HPDE6-E6E7 (cell line): ENCODE measurements at regions not wholly inside any gene's neighbourhood (a gene's known extent, or its start where the extent isn't known, plus 50 kb on each side); places are given as distances from the start of the nearest gene placed in this dataset.

Source experiments
- DNase-seq: peaks from one replicate; pipeline ENCODE4 v3.0.0; 2011; ENCODE audit warnings: missing footprints; ENCODE audit errors: extremely low spot score

DNA sequence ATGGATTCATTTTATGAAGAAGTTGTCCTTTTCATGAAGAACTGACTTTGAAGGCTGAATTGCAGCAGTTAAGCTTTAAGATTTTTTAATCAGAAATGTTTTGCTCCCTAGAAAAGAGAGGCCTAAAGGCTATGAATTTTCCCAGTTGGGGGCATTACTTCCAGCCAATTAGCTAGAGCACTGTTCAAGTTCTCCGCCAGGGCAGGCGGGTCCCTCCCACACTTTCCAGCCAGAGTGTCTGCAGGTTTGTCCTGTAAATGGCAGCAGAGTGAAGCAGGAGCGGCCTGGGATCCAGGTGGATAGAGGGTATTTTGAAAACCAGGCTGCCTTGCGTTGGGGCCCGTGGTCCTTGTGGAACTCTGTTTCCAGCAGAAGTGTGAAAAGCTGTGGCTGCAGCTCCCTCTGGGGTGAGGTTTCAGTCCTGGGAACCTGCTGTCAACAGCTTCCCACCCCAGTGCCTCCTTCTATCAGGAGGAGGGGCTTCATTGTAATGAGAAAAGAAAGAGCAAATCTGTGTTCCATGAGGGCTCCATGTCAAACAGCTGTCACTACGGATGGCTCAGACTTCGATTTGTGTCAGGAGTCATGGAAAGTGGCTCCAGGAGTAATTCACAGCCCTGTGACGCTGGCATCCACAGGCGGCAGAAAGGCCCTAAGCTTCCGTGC is 210.7 kb upstream of the TMEM132C start:
- no peak for DNase-seq

DNA sequence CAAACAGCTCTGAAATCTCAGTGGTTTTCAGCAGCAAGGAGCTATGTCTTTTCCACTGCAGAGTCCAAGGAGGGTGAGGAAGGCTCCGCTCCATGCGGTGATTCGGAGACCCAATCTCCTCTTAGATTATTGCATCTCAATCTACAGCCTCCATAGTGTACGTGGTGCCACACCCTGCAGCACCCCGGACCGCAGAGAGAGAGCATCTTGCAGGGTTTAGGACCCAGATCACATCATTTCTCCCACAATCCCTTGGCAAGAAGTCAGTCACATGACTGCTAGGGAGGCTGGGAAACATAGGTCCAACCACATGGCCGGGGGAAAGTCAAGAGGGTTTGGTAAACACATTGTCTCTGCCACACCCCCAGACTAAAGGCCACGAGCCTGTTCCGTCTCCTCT is 209.4 kb upstream of the TMEM132C start:
- DNase-seq: no peak

DNA sequence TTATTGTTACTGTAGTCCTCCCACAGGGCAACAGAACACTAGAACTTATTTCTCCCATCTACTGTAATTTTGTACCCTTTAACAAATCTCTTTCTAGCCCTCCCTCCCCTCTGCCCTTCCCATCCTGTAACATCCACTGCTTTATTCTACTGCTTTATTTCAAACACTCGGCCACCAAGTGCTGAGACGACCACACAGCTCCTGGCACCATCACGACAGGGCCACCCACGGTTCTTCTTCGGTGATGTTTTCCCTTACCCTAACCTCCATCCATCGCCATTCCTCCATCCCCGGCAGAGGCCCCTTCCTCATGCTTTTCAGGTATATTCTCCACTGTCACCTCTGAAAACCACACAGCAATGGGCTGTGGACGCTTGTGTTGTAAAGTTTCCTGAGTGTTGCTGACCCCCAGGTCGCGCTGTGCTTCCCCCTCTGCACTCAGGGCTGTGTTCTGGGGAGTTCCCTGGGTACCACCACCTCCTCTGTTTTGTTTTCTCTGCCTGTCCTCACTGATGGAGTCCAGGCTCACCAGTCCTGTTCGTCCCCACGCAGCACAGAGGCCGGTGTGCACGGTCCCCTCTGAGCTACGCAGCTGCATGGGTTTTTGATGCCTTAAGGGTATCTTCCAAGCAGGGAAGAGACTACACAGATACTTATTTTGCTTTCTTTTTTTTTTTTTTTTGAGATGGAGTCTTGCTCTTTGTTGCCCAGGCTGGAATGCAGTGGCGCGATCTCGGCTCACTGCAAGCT is 207.2 kb upstream of the TMEM132C start:
- no peak for DNase-seq

- no peak for DNase-seq
Observed at GRCh38 chr12:128068211-128068610, 198.8 kb upstream of the TMEM132C start.

GRCh38 chr12:128069359-128069997 is 197.5 kb upstream of the TMEM132C start:
- DNase-seq: no peak

- no peak for DNase-seq
Observed at GRCh38 chr12:128073937-128074336, 193.0 kb upstream of the TMEM132C start.

- no peak for DNase-seq
Observed at GRCh38 chr12:128075332-128075731, 191.6 kb upstream of the TMEM132C start.

DNA sequence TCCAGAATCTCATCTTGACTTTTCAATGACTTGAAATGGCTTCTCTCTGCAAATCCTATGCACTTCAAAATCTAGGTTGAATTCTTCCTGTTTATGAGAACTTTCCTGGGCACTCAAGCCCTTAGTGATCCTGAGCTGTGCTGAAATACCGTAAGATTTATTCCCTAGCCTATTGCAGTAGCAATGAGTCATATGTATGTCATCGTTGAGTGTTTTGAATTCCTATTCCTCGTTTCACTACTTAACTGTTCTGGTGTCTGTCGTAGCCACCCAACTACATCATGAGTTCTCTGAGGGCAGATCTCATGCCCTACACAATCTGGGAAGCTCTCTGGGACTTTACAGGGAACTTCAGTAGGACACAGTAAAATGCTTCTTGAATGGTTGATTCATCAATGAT is 190.8 kb upstream of the TMEM132C start:
- no peak for DNase-seq

GRCh38 chr12:128077211-128077916 is 189.6 kb upstream of the TMEM132C start:
- no peak for DNase-seq

DNA sequence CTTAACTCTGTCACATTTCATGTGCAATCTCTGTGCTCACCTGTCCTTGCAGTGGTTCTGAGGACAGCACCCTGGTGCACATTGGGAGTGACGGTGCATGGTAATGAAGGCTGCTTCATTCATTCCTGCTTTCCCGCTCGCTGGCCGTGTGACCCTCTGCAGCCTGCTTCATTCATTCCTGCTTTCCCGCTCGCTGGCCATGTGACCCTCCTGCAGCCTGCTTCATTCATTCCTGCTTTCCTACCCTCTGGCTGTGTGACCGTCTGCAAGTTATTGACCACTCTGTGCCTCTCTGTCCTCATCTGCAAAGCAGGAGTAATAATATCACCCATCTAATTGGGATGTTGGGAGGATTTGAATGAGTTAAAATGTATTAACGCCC is 189.1 kb upstream of the TMEM132C start:
- no peak for DNase-seq

DNA sequence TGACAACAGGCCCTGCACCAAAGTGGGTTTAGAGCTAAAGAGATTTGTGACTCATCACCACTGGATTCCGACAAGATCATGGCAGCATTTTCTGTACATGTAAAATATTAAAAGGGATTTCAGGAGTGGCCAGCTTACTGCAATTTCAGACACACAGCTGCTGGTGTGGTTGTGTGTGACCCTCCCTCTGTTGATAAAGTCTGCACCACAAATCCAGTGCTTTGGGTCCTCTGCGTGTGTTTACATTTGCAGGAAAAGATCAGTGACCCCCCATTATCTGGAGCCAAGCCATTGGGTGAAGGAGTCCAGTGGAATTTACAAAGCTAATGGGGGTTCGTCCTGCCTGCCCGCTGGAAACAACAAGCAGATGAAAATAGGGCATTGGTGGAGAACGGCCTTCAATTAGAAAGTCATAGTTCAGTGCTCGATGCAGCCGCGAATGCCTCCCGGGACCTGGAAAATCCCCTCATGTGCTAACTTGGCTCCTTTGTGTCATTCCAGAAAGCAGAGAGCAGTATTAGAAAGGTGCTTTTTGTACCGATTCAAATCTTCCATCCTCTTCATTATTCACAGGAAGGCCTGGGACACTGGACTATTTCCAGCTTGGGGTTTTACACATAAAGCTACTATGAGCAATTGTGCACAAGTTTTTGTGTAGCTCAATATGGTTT is 188.5 kb upstream of the TMEM132C start:
- no peak for DNase-seq

- DNase-seq: no peak
Observed at GRCh38 chr12:128079446-128079845, 187.5 kb upstream of the TMEM132C start.

DNA sequence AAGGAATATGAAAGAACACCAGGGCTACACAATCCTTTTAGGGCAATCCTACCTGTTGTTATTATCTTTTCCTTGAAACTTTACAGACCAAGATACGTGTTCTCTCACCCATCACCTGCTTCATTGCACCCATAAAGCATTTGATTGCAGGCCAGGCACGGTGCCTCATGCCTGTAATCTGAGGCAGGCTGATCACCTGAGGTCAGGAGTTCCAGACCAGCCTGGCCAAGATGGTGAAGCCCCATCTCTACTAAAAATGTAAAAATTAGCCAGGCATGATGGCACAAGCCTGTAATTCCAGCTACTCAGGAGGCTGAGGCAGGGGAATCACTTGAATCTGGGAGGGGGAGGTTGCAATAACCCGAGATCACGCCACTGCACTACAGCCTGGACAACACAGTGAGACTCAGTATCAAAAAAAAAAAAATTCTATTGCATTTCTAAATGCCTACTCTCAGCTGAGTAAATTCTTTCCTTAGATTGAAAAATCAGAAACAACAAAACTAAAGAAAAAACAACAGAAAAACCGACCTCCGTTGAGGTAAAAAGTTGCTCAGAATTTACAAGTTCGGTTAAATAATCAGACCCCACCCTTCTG is 183.7 kb upstream of the TMEM132C start:
- no peak for DNase-seq

DNA sequence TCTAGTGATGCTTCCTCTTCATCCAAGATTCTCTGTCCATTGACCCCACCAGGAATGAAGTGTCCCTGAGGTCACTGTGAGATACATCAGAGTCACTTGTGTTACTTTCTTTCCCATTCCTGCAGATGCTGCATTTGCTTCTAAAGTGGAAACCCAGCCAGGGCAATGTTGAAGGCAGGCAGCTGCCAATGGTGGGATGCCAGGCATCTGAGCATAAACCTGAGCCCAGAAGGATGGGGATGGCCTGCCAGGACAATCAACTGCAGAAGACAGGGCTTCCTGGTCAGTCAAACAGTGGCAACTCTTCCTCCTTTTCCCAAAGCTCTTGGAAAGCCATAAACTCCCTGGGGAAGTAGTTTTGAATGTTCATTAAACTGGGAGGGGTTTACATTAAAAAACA is 178.0 kb upstream of the TMEM132C start:
- no peak for DNase-seq

DNA sequence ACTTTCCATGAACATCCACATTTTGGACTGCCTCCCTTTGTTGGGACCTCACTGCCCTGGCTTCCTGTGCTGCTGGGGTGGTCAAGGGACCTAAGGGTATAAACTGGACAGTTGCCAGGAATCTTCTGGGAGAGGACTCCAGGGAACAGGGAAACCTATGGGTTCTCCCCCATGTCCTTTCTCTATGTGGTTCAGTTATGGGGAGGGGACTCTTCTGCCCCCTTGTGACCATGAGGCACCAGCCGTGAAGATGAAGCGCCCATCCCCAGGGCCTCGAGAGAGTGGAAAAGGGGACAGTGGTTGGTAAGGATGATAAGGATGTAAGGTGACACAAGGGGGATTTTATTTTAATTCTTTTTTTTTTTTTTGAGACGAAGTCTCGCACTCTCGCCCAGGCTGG is 177.0 kb upstream of the TMEM132C start:
- DNase-seq: no peak

DNA sequence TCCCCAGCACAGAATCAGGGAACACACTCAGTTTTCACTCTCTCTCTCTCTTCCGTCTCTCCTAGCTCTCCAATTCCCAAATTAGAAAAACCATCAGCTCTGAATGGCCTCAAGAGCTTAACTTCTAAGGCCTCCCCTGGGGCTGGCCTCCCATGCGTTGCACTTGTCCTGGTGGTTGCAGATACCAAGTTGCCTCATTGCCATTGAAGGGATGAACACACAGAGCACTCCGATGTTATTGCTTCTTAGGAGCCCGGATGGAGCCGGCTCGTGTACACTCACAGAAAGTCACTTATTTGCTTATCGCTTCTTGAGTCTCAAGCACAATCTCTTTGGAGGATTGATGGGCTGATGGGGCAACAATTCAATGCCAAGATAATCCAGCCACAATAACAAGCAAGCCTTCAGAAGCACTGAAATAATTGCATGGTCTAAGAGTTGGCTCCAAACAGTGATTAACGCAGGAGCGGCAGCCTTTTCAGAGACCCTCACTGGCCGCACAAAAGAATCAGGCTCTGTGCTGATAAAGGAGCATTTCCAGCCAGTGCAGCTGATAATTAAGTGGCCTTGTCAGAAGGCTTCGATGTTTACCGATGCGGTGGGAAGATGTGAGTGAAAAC is 175.8 kb upstream of the TMEM132C start:
- no peak for DNase-seq

DNA sequence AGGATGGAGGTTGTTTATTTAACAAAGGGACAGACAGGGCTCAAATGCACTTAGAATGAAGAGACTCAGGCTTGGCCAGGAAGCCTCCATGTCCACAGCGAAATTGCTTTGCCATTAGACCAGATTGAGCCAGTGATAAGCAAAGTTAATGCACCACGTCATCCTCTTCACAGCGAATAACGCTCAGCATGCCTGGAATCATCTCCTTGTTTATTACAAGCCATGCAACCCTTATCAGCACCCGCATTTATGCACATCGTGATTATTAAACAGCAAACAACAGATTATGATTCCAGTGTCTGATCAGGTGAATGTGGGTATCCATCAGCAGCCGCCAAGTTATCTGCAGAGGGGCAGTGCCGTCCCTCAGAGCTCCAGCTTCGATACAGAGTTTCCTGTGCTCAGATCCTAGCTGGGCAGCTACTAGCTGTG is 175.0 kb upstream of the TMEM132C start:
- DNase-seq: no peak

DNA sequence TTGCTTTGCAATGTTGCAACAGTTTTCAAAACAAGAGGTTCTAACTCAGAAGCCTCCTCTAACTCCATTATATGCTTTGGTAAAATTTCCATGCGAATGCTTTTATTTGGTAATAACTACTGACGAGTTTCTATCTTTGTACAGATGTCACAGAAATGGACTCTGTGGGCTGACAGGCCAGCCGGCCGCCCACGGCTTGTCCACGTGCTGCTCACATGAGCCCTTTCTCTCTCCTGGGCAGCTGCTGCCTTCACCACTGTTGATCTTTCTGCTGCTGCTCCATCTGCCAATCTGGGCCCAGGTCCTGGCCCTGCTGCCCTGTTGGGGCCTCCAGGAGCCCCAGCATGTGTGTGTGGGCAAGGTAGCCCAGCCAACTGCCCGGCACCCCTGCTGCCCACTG is 168.2 kb upstream of the TMEM132C start:
- no peak for DNase-seq

GRCh38 chr12:128103152-128103551 is 163.8 kb upstream of the TMEM132C start:
- no peak for DNase-seq

GRCh38 chr12:128109236-128109635 is 157.7 kb upstream of the TMEM132C start:
- no peak for DNase-seq

DNA sequence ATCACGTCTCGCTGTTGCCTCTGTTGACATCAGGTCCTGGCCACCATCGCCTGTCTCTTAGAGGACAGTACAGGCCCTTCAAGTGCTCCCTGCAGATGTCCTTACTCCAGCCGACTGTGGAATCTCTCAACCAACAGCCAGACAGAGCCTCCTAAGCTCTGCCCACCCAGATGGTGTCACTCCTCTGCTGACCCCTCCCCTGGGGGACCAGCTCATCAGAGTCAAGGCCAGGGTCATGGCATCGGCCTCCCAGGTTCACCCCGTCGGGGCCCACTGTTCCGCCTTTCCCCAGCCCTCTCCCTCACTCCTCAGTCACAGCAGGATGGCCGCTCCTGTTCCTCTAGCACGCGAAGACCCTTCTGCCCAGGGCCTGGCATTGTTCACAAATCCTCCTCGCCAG is 157.3 kb upstream of the TMEM132C start:
- DNase-seq: no peak
